Lower leg skin (tissue), 3 donors: ENCODE measurements at regions not wholly inside any gene's neighbourhood (a gene's known extent, or its start where the extent isn't known, plus 50 kb on each side); places are given as distances from the start of the nearest gene placed in this dataset.

Experiments
- CTCF ChIP-seq, 3 donors: fragments of 450-650 bp; IDR thresholded peaks; one replicate each; pipeline ENCODE4 v1.5.1; 2016; ENCODE audit warnings: antibody characterized with exemption in 3 of 3, mild to moderate bottlenecking in 3 of 3, moderate library complexity in 2 of 3
- POLR2A ChIP-seq, 2 donors: fragments of 450-650 bp; IDR thresholded peaks; one replicate each; pipeline ENCODE4 v1.6.1; 2016 to 2017; ENCODE audit warnings: antibody characterized with exemption in 2 of 2, mild to moderate bottlenecking in 1 of 2, moderate library complexity in 1 of 2

DNA sequence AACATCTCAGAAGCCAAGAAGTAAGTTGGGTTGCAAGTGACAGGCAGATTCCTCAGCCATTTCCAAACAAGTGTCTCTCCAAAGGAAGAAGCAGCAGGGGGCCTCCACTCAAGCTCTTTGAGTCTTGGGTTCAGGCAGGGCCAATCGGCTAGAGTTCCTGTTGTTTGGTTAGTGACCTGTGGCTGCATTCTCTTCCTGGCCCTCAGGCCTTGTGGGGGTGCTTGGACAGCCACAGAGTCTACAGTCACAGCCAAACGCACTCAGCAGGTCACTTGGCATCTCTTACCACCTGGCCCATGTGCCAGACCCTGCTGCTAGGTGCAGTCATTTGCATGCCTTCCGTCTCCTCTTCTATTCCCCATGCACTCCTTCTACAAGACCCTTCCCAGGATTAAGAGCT is 353.9 kb downstream of the GRIN2B start:
- TF ChIP-seq CTCF (IDR thresholded peaks at IDR 0.05) = no peak
- no peak for TF ChIP-seq POLR2A (IDR thresholded peaks at IDR 0.05)
